GM18870 (cell line): ENCODE measurements at regions not wholly inside any gene's neighbourhood (a gene's known extent, or its start where the extent isn't known, plus 50 kb on each side); places are given as distances from the start of the nearest gene placed in this dataset.

Experiments used
- ATAC-seq: cut with Tn5 transposase; IDR thresholded peaks from one replicate; pipeline ENCODE4 v1.9.1; 2021; ENCODE audit warnings: moderate library complexity; ENCODE audit not compliant: unreplicated experiment

GRCh38 chr16:49128740-49129139, 152.9 kb downstream of the CBLN1 start:
- ATAC-seq, result no peak

- ATAC-seq, result no peak
Observed at GRCh38 chr16:49127103-49127502, 154.5 kb downstream of the CBLN1 start.

- ATAC-seq, result no peak
Observed at GRCh38 chr16:49121636-49122035, 160.0 kb downstream of the CBLN1 start.

GRCh38 chr16:49120631-49121030, 161.0 kb downstream of the CBLN1 start:
- ATAC-seq, result no peak

GRCh38 chr16:49116873-49117272, 164.8 kb downstream of the CBLN1 start:
- ATAC-seq, result no peak

- no peak for ATAC-seq
Observed at GRCh38 chr16:49115956-49116355, 165.7 kb downstream of the CBLN1 start.

GRCh38 chr16:49112754-49113153, 168.9 kb downstream of the CBLN1 start:
- no peak for ATAC-seq

- ATAC-seq, result no peak
Observed at GRCh38 chr16:49111351-49111750, 170.3 kb downstream of the CBLN1 start.

- ATAC-seq, result no peak
Observed at GRCh38 chr16:49108611-49109010, 173.0 kb downstream of the CBLN1 start.

GRCh38 chr16:49103298-49103697, 178.3 kb downstream of the CBLN1 start:
- no peak for ATAC-seq

GRCh38 chr16:49101997-49102396, 179.6 kb downstream of the CBLN1 start:
- no peak for ATAC-seq

GRCh38 chr16:49100366-49100765, 181.3 kb downstream of the CBLN1 start:
- no peak for ATAC-seq

GRCh38 chr16:49097964-49098363, 183.7 kb downstream of the CBLN1 start:
- ATAC-seq, result no peak

- no peak for ATAC-seq
Observed at GRCh38 chr16:49096176-49096945, 185.3 kb downstream of the CBLN1 start.

- ATAC-seq, result no peak
Observed at GRCh38 chr16:49095539-49095938, 186.1 kb downstream of the CBLN1 start.

GRCh38 chr16:49094471-49094870, 187.2 kb downstream of the CBLN1 start:
- no peak for ATAC-seq

- ATAC-seq, result no peak
Observed at GRCh38 chr16:49093939-49094338, 187.7 kb downstream of the CBLN1 start.

GRCh38 chr16:49092704-49093103, 188.9 kb downstream of the CBLN1 start:
- ATAC-seq, result no peak

- no peak for ATAC-seq
Observed at GRCh38 chr16:49089533-49089932, 192.1 kb downstream of the CBLN1 start.

- no peak for ATAC-seq
Observed at GRCh38 chr16:49089039-49089438, 192.6 kb downstream of the CBLN1 start.

- no peak for ATAC-seq
Observed at GRCh38 chr16:49085686-49086085, 196.0 kb downstream of the CBLN1 start.

- ATAC-seq, result no peak
Observed at GRCh38 chr16:49084628-49085390, 196.8 kb downstream of the CBLN1 start.
